ENCODE measurements at regions not wholly inside any gene's neighbourhood (a gene's known extent, or its start where the extent isn't known, plus 50 kb on each side); places are given as distances from the start of the nearest gene placed in this dataset.
"Not testable (repeated sequence)": the region's sequence is repeated elsewhere in the genome, so short reads cannot be mapped to it uniquely, and the experiment has no call there.

DNA sequence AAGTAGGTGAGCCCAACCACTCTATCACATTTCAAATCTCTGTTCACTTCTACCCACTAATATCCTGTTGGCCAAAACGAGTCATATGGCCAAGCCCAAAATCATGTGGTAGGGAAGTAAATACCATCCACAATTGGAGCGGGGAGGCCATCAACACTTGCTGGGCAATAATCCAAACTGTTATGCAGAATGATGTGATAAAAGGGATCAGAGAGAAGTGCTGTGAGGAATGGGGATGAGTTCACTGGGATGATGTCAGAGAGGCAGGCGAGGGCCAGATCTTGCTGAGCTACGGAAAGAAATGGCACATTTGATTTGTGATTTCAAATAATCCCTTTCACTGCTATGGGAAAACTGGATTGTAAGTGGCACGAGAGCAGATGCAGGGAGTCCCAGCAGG lies 188.4 kb downstream of the NPIPA8 start:
- DNase-seq: not testable (repeated sequence)

DNA sequence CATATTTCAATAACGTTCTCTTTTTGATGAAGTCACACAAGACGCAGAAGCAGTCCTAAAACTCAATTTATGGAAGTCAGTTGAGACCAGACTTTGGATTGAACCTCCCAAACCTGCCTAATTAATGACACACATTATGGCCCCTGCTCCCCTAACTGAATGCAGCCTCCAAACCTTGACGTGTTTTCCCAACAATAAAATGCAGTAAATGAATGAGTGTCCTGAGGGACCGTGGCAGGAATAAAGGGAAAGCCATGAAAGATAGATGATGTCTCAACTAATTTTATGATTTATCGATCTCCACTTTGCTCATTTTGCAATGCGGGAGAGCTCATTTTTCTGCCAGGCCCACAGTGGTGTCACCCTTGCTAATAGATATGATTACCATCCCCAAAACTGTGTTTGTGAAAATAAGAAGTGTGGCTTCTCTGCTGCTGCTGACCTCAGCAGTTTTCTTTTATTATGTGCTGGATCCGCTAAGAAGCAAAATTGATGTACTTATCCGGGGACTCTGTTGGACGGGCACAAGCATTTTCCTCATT lies 189.9 kb downstream of the NPIPA8 start:
- DNase-seq: not testable (repeated sequence)

DNA sequence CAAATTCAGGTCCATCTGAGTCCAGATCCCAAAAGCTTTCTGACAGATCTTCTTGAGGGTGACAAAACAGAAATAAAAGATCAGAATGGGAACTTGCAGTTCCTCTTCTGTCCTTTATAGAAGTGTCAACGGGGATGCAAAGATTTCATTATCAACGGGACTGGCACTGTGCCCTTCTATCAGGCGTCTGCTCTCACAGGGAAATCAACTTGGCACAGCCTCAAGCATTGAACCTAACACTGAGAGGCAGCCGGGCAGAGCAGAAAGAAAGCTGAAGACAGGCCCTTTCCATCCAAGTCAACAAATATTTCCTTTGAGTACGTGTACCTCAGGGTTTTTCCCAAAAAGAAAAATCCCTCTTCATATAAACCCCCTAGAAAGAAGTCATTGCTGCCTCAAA lies 194.5 kb downstream of the NPIPA8 start:
- not testable (repeated sequence) for DNase-seq

DNA sequence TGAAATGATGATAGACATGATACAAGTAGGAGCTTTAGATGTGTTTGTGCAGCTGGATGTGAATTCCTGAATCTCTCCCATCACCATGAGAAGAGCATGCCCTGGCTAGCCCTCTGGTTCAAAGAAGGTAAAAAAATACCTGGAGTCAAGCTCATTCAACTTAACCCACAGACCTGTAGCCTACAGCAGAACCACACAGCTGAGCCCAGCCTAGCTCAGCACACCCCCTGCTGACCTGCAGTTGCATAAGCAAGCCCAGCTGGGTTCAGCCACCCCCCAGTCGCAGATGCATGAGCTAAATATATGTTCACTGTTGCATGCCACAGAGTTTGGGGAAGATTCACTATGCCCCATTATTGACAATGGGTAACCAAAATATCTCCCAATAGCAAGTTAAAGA lies 200.2 kb downstream of the NPIPA8 start:
- not testable (repeated sequence) for DNase-seq

DNA sequence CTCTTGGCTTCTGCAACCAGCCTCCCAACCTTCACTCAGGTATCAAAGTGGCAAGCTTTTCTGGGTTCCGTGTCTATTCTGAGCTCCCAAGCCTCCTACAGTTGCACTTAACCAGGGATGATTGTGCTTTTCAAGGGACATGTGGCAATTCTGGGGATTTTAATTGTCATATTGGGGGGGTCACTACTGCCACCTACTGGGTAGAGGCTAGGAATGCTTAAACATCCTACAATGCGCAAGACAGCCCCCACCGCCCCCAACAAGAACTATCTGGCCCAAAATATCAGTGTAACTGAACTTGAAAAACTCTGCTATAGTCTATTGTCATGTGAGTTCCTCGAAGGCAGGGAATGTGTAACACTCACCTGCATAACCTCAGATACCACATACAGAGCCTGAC lies 201.5 kb downstream of the NPIPA8 start:
- DNase-seq: not testable (repeated sequence)

DNA sequence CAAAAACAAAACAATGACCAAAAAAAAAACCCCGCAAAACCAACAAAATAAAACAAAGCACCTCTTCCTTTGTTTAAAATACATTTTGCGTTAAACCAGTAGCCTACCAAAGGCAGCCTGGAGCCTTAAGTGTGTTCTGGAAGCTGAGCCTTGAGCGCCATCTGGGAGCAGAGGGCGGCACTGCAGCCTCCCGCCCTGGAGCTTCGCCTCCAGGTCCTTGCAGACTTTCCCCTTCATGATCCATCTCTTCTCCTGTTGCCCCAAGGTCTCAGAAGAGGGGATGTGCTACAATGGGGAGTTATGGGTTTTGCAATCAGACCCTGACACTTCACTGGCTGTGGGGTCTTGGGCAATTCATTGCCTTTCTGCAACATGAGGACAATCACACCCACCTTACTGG lies 204.9 kb downstream of the NPIPA8 start:
- DNase-seq: not testable (repeated sequence)

DNA sequence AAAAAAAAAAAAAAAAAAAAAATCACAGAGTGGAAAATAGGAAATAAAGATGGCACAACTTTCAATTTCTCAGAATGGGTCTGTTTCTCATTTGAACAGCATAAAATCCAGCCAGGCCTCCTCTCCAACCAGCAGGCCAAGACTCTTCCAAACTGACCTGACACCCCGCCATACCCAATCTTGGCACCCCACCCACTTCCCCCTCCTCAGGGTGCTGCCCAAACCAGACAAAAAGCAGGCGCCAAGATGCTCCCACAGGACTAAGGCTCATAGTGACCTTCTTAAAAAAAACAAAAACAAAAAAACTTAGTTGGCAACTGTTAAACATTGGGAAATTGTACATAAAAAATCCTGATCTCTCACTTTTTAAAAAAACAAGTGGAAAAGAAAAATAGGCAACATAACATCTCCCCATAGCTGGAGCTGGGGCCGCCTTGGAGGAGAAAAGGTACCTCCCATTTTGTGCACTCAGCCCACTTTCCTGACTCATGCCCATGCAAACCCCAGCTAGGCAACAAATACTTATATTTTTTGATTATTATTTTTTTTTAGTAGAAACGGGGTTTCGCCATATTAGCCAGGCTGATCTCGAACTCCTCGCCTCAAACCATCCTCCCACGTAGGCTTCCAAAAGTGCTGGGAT lies 205.9 kb downstream of the NPIPA8 start:
- not testable (repeated sequence) for DNase-seq

DNA sequence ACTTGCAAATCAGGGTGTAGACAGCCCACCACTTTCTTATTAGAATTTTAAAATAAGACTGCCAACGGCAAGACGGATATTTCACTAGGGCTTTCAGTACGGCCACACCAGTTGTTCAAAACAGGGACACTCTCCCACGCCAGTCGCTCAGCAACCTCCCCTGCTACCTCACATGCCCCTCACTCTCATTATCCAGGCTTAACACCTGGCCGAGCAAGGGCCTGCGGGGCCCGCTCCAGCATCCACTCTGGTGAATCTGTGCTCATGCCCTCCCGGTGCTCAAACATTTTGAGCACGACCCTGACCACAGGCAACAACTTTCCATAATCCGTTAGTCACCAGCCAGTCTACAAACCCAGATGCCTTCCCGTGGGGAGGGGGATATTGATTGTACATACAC lies 209.5 kb downstream of the NPIPA8 start:
- DNase-seq: not testable (repeated sequence)

DNA sequence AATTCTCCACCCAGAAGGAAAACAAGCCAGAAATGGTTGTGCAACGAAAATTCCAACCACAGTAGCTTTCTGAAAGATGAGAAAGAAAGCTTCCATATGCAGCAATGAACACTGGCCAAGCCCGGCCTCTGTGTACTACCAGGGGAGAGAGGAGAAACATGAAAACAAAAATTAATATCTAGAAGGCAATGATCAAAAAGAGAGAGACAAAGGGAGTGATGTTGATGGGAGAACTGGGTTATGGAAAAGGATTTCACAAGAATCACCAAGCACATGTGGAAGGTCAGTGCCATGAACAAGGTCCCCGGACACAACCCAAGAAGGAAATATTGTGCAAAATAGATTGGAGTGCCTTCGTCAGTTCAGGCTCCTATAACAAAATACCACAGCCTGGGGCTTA lies 217.4 kb downstream of the NPIPA8 start:
- not testable (repeated sequence) for DNase-seq

DNA sequence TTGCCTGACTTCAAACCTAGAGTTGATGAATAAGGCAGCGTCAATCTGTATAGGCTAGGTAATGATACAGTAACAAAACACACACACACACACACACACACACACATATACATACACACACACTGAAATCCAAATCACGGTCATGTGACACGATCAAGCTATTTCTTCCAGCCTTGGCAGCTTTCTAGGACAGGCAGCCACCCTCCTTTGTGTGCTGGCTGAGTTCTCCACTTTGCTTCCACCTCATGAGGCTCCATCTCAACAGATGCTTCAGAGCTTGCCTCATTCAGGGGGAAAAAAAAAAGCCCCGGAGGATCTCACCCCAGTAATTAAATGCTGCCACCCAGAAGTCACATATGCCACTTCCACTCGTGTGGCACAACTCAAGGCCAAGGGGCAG lies 217.9 kb downstream of the NPIPA8 start:
- DNase-seq: not testable (repeated sequence)

DNA sequence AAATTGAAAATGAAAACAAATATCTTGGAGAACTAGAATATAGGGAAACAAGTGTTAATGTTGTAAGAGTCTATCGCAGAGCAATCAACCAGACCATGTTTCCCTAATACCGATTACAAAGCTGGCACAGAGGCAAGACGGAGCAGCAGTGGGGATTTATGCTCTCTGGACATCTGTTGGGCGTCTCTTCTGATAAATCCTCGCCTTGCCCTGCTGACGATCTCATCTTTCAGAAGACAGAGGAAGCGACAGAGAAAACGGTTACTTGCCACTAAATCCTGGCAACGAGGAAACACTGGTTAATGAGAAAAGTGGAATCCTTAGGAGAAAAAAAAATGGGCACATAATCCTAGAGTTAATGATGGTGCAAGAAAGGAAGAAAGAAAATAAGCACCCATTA lies 218.5 kb downstream of the NPIPA8 start:
- DNase-seq: not testable (repeated sequence)

DNA sequence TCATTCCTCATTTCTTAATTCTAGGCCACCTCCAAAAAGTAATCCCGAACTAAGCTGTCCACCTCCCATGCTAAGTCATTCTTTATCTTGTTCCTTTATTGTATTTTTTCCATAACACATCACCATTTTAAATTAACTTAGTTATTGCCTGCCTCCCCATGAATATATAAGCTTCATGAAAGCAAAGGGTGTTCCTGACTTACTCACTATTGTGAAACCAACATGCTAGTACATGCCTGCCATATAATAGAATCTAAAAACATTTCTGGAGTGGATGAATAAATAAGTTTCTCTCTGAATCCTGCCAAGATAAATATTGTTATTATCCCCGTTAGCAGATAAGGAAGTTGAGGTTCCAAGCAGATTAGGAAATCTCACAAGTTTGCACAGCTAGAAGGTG lies 232.1 kb downstream of the NPIPA8 start:
- not testable (repeated sequence) for DNase-seq

DNA sequence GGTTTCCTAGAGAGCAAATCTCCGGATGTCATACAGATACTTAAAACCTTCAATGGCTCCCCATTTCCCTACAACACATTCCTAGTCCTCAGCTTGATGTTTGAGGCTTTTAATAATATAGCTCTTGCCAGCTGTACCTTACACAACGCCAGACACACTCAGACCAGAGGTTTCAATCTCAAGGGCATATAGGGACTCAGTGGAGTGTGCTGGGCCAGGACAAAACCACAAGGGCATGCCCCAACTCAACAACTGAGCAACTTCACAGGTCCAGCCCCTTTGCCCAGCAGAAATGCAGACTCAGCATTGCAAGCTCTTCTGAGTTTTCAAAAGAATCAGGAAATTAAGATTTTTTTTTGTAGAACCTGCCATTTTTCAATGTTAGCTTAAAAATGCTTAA lies 235.5 kb downstream of the NPIPA8 start:
- not testable (repeated sequence) for DNase-seq

DNA sequence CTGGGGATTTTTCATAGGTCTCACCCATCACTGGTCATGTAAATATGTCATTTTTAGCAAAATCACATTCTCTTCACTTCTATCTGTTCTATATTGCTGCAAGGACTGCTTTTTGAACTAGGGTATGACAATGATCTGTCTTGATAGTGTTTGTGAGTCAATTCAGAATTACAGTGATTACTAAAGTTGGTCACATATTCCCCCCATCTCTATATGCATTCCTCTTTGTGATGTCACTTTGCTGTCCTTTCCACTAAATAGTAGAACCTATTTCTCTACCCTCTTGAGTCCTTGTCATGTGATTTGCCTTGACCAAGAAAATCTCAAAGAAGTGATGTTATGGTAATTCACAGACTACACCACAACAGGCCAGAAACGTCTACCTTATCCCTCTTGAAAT lies 243.9 kb downstream of the NPIPA8 start:
- DNase-seq: not testable (repeated sequence)

DNA sequence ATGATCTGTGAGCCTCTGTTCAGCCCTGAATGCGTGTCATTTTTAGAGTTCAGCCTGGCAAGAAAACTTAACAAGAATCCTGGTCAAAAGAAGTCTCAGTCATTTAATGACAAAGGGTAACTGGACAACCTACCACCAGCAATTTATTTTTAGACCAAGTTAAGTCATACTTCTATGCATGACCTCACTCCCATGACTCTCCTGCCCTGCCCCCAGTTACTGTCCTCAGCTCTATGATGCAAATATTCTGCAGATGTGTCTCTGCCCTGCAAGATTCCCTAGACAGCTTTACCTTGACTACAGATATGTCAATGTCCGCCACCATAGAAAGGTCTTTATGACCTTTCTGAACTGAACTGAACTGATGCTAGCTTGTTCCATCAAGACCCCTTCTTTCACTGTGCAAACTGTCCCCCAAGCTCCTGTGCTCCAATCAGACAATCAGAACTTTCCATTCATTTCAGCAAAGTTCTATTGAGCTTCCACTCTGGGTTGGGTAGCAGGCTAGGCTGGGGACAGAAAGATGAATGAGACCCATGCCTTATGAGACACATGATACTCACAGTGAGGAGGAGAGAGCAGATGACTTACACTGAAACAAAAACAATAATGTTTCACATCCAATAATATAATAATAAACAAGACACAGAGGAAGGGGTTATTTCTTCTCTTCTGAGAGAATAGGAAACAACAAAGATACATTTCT lies 255.7 kb downstream of the NPIPA8 start:
- DNase-seq: not testable (repeated sequence)

DNA sequence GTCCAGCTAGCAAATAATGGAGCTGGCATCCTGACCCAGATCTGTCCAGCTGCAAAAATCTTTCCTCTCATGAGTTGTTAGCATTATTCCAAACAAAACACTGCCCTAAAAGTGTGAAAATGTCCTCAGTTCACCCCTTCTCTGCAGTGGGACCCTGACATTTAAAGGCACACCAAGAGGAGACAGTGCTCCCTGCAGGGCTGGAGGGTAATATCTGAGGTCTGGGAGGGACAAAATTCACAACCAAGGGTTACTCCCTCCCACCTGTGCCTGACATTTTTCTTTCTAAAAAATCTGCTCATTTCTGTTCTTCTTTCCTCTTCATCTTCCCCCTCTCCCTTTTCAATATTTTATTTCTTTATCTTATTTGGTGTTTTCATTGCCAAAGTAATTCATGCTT lies 258.6 kb downstream of the NPIPA8 start:
- DNase-seq: not testable (repeated sequence)

DNA sequence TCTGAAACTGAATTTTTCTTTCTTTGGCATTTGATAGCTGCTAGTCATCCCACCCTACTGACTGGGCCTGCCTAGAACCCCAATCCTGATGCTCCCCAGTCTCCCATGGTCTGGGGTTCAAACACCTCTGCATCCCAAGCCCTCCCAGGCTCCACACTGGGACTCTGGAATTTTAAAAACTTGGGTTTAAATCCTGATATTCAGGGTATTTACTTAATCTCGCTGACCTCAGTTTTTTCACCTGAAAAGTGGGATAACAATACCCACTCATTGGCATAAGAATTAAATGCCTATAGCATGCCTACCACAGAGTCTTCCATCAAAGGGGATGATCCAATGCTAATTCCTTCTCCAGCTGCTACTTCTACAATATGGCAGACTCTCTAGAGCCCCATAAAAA lies 264.4 kb downstream of the NPIPA8 start:
- DNase-seq: no peak

DNA sequence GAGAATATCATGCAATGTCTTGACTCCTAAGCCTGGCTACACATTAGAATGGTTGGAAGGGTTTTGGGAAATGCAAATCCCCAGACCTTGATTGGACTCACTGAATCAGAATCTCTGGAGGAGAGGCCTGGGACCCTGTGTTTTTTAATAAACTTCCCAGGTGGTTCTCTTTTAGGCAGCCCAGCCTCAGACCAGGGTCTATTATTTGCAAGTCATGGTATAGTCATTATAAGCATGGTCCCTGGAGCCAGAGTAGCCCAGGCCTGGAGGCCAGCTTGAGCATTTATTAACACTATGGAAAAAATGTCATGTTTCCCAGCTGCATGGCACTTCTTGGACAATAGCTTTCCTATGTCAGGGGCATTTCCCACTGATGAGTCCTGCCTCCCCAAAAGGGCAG lies 266.9 kb downstream of the NPIPA8 start:
- DNase-seq: no peak

DNA sequence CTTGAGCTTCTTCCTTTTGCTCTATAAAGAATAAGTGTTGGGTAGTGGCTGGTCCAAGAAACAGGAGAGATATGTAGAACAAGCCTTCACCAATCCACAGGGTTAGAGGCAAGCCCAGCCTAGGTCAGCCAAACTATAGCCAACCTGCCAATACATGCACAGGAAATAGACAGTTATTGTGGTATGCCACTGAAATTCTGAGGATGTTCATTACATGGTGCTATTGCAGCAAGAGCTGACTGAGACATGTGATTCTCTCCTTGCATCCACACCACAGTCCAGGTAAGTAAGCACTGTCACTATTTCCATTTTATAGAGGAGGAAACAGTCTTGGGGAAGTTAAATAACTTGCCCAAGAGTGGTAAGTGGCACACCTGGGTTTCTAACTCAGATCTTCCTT lies 268.1 kb downstream of the NPIPA8 start:
- no peak for DNase-seq

DNA sequence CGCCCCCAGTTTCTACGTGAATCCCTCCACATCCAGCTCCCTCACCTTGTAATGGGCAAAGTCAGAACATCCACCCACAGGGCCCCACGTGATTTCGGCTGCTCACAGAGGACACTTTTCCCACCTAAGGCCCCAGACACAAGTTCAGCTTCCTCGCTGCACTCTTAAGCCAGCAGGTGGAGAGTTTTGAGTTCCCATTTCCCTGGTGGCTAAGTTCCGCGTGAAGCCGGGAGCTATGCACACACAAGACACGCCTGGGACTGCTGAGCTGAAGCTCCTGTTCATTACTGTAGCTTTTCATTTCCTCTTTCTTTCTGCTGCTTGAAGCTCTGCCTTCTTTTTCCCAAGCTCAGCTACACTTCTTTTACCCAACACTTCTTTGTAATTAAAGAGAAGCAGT lies 273.8 kb downstream of the NPIPA8 start:
- no peak for DNase-seq

DNA sequence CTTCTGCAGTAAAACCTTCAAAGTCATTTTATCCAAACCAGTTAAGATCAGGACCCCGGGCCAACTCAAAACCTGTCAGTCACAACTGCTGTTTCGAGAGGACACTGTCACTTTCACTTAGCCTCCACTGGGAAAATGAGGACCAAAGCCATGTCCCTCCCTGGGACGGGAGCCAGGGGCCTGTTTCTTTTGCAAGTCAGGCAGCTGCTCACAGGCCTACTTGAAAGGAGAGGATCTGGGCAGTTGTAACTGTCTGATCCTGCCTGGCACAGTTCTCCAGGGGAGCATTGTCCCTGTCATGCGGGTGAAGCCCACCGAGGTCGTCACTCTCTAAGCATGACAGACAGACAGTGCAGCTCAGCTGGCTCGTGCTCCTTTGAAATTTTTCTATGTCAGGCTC lies 276.2 kb downstream of the NPIPA8 start:
- DNase-seq: no peak

DNA sequence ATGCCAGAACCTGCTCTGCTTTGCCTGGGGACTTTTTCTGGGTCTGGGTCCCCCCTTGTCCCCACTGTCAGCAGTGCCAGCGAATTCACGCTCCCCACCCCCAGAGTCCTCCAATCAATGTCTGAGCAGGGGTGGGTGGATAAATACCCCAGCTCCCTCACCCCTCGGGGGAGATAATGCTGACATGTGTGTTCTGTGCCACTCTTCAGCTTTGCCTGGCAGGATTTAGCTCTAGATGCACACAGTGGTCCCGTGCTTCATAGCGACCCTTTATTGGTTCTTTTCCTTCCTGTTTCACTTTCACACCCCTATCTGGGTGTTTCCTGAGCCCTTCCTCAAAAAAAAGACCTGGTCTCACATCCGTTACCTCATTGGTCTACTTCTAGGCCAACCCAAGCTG lies 277.0 kb downstream of the NPIPA8 start:
- DNase-seq: no peak

DNA sequence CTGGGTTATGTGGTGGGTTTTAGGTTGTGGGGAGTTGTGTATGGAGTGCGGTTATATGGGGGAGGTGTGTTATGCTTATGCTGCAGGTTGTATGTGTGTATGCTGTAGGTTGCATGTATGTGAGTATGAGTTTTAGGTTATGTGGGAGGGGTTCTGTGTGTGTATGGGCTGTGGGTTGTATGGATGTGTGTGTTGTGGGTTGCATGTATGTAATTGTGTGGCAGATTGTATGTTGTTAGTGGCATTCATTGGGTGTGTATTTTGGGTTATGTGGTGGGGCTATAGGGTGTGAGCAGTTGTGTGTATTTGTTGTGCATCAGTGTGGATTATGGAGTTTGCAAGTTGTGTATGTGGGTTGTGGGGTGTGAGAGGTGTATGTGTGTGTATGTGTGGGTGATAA lies 277.4 kb downstream of the NPIPA8 start:
- DNase-seq: no peak

DNA sequence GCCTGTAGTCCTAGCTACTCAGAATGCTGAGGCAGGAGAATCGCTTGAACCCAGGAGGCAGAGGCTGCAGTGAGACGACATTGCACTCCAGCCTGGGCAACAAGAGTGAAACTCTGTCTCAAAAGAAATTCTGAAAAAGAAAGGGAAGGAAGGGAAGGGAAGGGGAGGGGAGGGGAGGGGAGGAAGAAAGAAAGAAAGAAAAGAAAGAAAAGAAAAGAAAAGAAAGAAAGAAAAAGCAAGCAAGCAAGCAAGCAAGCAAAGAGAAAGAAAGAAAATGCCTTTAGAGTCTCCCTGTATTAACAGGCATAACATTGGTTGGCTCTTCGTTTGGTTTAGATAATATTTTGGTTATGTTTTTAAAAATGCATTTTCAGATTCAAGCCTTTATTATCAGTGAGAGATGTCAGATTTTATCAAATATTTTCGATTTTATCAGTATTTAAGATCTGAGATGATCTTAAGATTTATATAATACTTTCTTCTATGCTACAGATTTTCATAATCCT lies 281.1 kb downstream of the NPIPA8 start:
- no peak for DNase-seq

Data from NCI-H526 (cell line).